Upper lobe of left lung (tissue), 6 donors: ENCODE measurements at regions not wholly inside any gene's neighbourhood (a gene's known extent, or its start where the extent isn't known, plus 50 kb on each side); places are given as distances from the start of the nearest gene placed in this dataset.

Experiments used
- ATAC-seq, 2 donors: fragments of 200-7000 bp; cut with Tn5 transposase; one replicate each; pipeline ENCODE4 v1.9.1; 2022; ENCODE audit warnings: mild to moderate bottlenecking in 2 of 2, moderate library complexity in 2 of 2; ENCODE audit not compliant: low FRiP score in 2 of 2
- DNase-seq, 2 donors: peaks; one replicate each; pipeline ENCODE4 v3.0.0-alpha.2; 2019 to 2020
- H3K27ac ChIP-seq, 4 donors: fragments of 200-600 bp; sonication (generic); one replicate each; pipeline ENCODE4 v1.5.1; 2016 to 2019
- H3K27me3 ChIP-seq, 4 donors: fragments of 200-600 bp; sonication (generic); one replicate each; pipeline ENCODE4 v1.5.1; 2017 to 2019
- H3K36me3 ChIP-seq, 4 donors: fragments of 200-600 bp; sonication (generic); one replicate each; pipeline ENCODE4 v1.5.1; 2016 to 2019
- H3K4me1 ChIP-seq, 4 donors: fragments of 200-600 bp; sonication (generic); one replicate each; pipeline ENCODE4 v1.5.1; 2018 to 2019
- H3K4me3 ChIP-seq, 4 donors: fragments of 200-600 bp; sonication (generic); one replicate each; pipeline ENCODE4 v1.5.1; 2017 to 2019; ENCODE audit warnings: mild to moderate bottlenecking in 2 of 4, moderate library complexity in 1 of 4
- H3K9me3 ChIP-seq, 4 donors: fragments of 200-600 bp; sonication (generic); one replicate each; pipeline ENCODE4 v1.5.1; 2018 to 2019
- EP300 ChIP-seq, 4 donors: sonication (generic); formaldehyde crosslinking; IDR thresholded peaks; one replicate each; pipeline ENCODE4 v1.5.1; 2017; ENCODE audit warnings: antibody characterized with exemption in 4 of 4, control low read depth in 2 of 4
- POLR2A ChIP-seq, 4 donors: fragments of 450-650 bp; IDR thresholded peaks; one replicate each; pipeline ENCODE4 v1.5.1; 2016 to 2017; ENCODE audit warnings: antibody characterized with exemption in 4 of 4, mild to moderate bottlenecking in 2 of 4
- POLR2AphosphoS5 ChIP-seq, 2 donors: sonication (generic); formaldehyde crosslinking; IDR thresholded peaks; one replicate each; pipeline ENCODE4 v1.5.1; 2017; ENCODE audit warnings: antibody characterized with exemption in 2 of 2
- WGBS, 2 donors: methylation state at CpG; one replicate each; pipeline ENCODE4 v1.1.5; 2017 to 2018; 5-methylcytosine and 5-hydroxymethylcytosine counted together
- TF ChIP-seq, protein P1 (sequence below), 6 experiments: fragments of 450-650 bp in 4 of 6; fragments of 200-600 bp in 2 of 6; sonication (generic) in 2 of 6; IDR thresholded peaks; one replicate each; pipeline ENCODE4 v1.5.1; 2016 to 2019; ENCODE audit warnings: antibody characterized with exemption in 6 of 6
- donor health status: DM: no; HTN: no; CAD: no; lungs with moderate emphysema.
- donor health status: DM: no; HTN: yes; CAD: no; lungs with severe emphysema.

DNA sequence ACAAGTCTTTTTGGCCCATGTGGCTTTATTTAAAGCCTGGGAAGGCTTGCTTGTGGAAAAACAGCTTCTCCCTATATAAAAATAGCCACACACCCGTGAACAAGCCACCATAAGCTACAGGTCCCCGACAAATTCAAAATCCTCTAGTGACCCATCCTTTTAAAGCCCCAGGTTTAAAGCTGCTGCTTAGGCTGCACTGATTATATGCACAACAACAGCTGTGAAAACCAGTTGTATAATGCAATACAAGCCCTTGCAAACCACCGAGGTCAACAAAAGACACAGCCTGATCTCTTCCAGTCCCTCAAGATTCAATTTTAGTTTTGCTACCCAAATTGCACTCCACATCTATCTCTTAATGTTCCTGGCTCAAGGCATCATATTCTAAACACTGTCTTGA is 186.0 kb upstream of the WDFY3 start:
- no peaks in the 10 kb centered on the region for H3K27me3 ChIP-seq
- ATAC-seq (no peak), DNase-seq (no peak)
- H3K36me3 ChIP-seq = no peaks in the 10 kb centered on the region
- no peaks in the 10 kb centered on the region for H3K9me3 ChIP-seq
- no peak for TF ChIP-seq EP300 (IDR thresholded peaks at IDR 0.05)
- TF ChIP-seq POLR2A (IDR thresholded peaks at IDR 0.05) = no peak
- TF ChIP-seq POLR2AphosphoS5 (IDR thresholded peaks at IDR 0.05) = no peak
- TF ChIP-seq, protein P1, sequence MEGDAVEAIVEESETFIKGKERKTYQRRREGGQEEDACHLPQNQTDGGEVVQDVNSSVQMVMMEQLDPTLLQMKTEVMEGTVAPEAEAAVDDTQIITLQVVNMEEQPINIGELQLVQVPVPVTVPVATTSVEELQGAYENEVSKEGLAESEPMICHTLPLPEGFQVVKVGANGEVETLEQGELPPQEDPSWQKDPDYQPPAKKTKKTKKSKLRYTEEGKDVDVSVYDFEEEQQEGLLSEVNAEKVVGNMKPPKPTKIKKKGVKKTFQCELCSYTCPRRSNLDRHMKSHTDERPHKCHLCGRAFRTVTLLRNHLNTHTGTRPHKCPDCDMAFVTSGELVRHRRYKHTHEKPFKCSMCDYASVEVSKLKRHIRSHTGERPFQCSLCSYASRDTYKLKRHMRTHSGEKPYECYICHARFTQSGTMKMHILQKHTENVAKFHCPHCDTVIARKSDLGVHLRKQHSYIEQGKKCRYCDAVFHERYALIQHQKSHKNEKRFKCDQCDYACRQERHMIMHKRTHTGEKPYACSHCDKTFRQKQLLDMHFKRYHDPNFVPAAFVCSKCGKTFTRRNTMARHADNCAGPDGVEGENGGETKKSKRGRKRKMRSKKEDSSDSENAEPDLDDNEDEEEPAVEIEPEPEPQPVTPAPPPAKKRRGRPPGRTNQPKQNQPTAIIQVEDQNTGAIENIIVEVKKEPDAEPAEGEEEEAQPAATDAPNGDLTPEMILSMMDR (IDR thresholded peaks at IDR 0.05) = no peak
- H3K4me3 ChIP-seq = no peak overlapping the region
- no peak overlapping the region for H3K27ac ChIP-seq
- H3K4me1 ChIP-seq = no peaks in the 10 kb centered on the region
- 86 to 94% methylated on average over 3 of the region's 3 CpGs for WGBS, 2 donors

DNA sequence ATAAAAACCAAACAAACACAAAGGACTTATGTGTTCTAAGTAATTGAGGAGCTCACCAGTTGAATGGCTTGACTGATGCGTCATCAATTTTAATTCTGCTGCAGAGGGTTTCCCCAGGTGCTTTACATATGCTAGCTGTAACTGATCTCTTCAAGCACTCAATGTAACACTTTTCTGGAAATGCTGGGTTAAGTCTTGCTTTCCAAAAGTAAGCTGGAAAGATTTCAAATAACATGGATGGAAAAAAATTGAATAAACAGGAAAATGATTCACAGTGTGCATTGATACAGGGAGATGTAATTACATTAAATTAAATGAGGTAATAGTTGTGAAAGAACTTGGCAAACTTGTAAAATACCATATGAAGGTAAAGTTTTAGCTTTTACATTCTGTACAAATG is 186.7 kb upstream of the WDFY3 start:
- H3K36me3 ChIP-seq = no peaks in the 10 kb centered on the region
- DNase-seq (no peak), ATAC-seq (no peak)
- H3K4me1 ChIP-seq = no peaks in the 10 kb centered on the region
- H3K9me3 ChIP-seq = no peaks in the 10 kb centered on the region
- H3K27ac ChIP-seq = no peak overlapping the region
- H3K27me3 ChIP-seq = no peaks in the 10 kb centered on the region
- no peak overlapping the region for H3K4me3 ChIP-seq
- TF ChIP-seq POLR2AphosphoS5 (IDR thresholded peaks at IDR 0.05) (no peak), POLR2A (IDR thresholded peaks at IDR 0.05) (no peak), EP300 (IDR thresholded peaks at IDR 0.05) (no peak)
- TF ChIP-seq, protein P1 (IDR thresholded peaks at IDR 0.05) = no peak
- 92 to 100% methylated on average over 1 of the region's 1 CpG for WGBS, 2 donors

DNA sequence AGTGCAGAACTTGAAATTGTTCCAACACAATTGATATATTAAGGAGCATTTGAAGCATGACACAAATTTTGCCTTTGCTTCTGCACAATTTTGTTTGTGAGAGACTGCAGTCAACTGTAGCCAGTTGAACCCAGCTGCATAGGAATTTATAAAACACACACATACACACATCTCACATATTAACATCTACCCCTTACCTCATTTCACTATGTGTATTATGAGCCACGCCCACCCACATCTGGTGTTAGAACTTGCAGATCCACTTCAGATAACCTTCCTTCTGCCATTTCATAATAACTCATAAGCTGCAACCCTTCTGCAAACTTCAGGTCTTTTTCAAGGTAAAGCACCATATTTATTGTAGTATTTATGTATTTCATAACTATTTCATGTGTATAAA is 188.1 kb upstream of the WDFY3 start:
- Histone ChIP-seq H3K27ac (no peak overlapping the region), H3K27me3 (no peaks in the 10 kb centered on the region), H3K4me3 (no peak overlapping the region), H3K9me3 (no peaks in the 10 kb centered on the region), H3K4me1 (no peaks in the 10 kb centered on the region), H3K36me3 (no peaks in the 10 kb centered on the region)
- ATAC-seq (no peak), DNase-seq (no peak)
- 73 to 80% methylated on average over 1 of the region's 1 CpG for WGBS, 2 donors
- TF ChIP-seq POLR2AphosphoS5 (IDR thresholded peaks at IDR 0.05) = no peak
- TF ChIP-seq POLR2A (IDR thresholded peaks at IDR 0.05) = no peak
- TF ChIP-seq, protein P1 (IDR thresholded peaks at IDR 0.05) = no peak
- TF ChIP-seq EP300 (IDR thresholded peaks at IDR 0.05) = no peak

DNA sequence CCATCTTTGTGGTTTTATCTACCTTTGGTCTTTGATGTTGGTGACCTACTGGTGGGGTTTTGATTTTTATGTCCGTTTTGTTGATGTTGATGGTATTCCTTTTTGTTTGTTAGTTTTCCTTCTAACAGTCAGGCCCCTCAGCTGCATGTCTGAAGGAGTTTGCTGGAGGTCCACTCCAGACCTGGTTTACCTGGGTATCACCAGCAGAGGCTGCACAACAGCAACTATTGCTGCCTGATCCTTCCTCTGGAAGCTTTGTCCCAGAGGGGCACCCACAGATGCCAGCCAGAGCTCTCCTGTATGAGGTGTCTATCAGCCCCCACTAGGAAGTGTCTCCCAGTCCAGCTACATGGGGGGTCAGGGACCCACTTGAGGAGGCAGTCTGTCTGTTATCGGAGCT is 199.3 kb upstream of the WDFY3 start:
- Histone ChIP-seq H3K4me3 (no peak overlapping the region), H3K27ac (no peak overlapping the region), H3K36me3 (no peaks in the 10 kb centered on the region), H3K9me3 (no peaks in the 10 kb centered on the region), H3K4me1 (no peaks in the 10 kb centered on the region), H3K27me3 (no peaks in the 10 kb centered on the region)
- TF ChIP-seq, protein P1 (IDR thresholded peaks at IDR 0.05) = no peak
- TF ChIP-seq POLR2AphosphoS5 (IDR thresholded peaks at IDR 0.05) (no peak), EP300 (IDR thresholded peaks at IDR 0.05) (no peak), POLR2A (IDR thresholded peaks at IDR 0.05) (no peak)
- 80 to 89% methylated on average over 2 of the region's 2 CpGs for WGBS, 2 donors
- ATAC-seq (no peak), DNase-seq (no peak)

DNA sequence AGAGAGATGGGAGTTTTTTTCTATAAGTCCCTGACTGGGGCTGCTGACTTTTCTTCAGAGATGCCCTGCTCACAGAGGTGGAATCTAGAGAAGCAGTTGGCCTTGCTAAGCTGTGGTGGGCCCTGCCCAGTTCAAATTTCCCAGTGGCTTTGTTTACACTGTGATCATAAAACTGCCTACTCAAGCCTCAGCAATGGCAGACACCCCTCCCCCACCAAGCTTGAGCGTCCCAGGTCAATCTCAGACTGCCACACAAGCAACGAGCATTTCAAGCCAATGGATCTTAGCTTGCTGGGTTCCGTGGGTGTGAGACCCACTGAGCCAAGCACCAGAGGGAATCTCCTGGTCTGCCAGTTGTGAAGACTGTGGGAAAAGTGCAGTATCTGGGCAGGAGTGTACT is 199.8 kb upstream of the WDFY3 start:
- H3K36me3 ChIP-seq = no peaks in the 10 kb centered on the region
- no peak for ATAC-seq
- H3K27me3 ChIP-seq = no peaks in the 10 kb centered on the region
- WGBS, 2 donors = 67 to 75% methylated on average over 2 to 3 of the region's 3 CpGs
- H3K4me3 ChIP-seq = no peak overlapping the region
- H3K9me3 ChIP-seq = no peaks in the 10 kb centered on the region
- no peak overlapping the region for H3K27ac ChIP-seq
- H3K4me1 ChIP-seq = no peaks in the 10 kb centered on the region
- TF ChIP-seq EP300 (IDR thresholded peaks at IDR 0.05) (no peak), POLR2A (IDR thresholded peaks at IDR 0.05) (no peak), POLR2AphosphoS5 (IDR thresholded peaks at IDR 0.05) (no peak)
- TF ChIP-seq, protein P1 (IDR thresholded peaks at IDR 0.05) = no peak
- DNase-seq = no peak
